PFSK-1 (cell line): ENCODE measurements at regions not wholly inside any gene's neighbourhood (a gene's known extent, or its start where the extent isn't known, plus 50 kb on each side); places are given as distances from the start of the nearest gene placed in this dataset.

Experiments
- FOXP2 ChIP-seq: optimal IDR thresholded peaks from 2 replicates; pipeline ENCODE3; 2011; ENCODE audit warnings: borderline replicate concordance, control low read depth, inconsistent platforms; ENCODE audit not compliant: insufficient read depth; ENCODE audit errors: extremely low read length, extremely low read depth
- POLR2AphosphoS5 ChIP-seq: IDR thresholded peaks from 2 replicates; pipeline ENCODE4 v1.6.1; 2012; ENCODE audit warnings: low read depth, mild to moderate bottlenecking, control low read depth, low read length, moderate library complexity
- REST ChIP-seq, 2 experiments: IDR thresholded peaks; 2 replicates each; pipeline versions ENCODE4 v1.6.1 to v1.8.0; 2011 to 2012; ENCODE audit warnings: low read depth in 2 of 2, low read length in 2 of 2, control low read depth in 1 of 2, inconsistent platforms in 1 of 2, mild to moderate bottlenecking in 1 of 2, moderate library complexity in 1 of 2; ENCODE audit not compliant: insufficient read depth in 1 of 2
- SIN3A ChIP-seq: IDR thresholded peaks from 2 replicates; pipeline ENCODE4 v1.6.1; 2012; ENCODE audit warnings: mild to moderate bottlenecking, low read length, moderate library complexity, borderline replicate concordance; ENCODE audit not compliant: insufficient read depth
- TAF1 ChIP-seq: IDR thresholded peaks from 2 replicates; pipeline ENCODE4 v1.6.1; 2012; ENCODE audit warnings: low read length, control low read depth, borderline replicate concordance; ENCODE audit not compliant: insufficient read depth

GRCh38 chrX:6852869-6853268 is 294.6 kb upstream of the STS start:
- TF ChIP-seq TAF1, result no peak
- TF ChIP-seq FOXP2, result no peak
- TF ChIP-seq POLR2AphosphoS5, result no peak
- TF ChIP-seq REST (IDR thresholded peaks at IDR 0.05; ENCODE audit: insufficient read depth in 1 of 2, low read depth in 2 of 2, low read length in 2 of 2), result no peak
- no peak for TF ChIP-seq SIN3A
